Epithelial cell of esophagus (primary cell): ENCODE measurements at regions not wholly inside any gene's neighbourhood (a gene's known extent, or its start where the extent isn't known, plus 50 kb on each side); places are given as distances from the start of the nearest gene placed in this dataset.

Experiments
- DNase-seq: peaks from one replicate; pipeline ENCODE4 v3.0.0; 2010; ENCODE audit warnings: low read depth
- H3K4me3 ChIP-seq: 2 replicates; pipeline ENCODE4 v1.5.1; 2011; ENCODE audit warnings: mild to moderate bottlenecking, low read length, control low read depth
- CTCF ChIP-seq: IDR thresholded peaks from 2 replicates; pipeline ENCODE4 v1.5.1; 2011; ENCODE audit warnings: low read depth, mild to moderate bottlenecking, low read length, control low read depth, inconsistent platforms; ENCODE audit not compliant: insufficient read depth; ENCODE audit errors: missing control alignments

- no peak for DNase-seq
- TF ChIP-seq CTCF: no peak
- no peak overlapping the region for H3K4me3 ChIP-seq
These were observed 249.6 kb upstream of the SOX5 start for GRCh38 chr12:24198936-24199671.

DNA sequence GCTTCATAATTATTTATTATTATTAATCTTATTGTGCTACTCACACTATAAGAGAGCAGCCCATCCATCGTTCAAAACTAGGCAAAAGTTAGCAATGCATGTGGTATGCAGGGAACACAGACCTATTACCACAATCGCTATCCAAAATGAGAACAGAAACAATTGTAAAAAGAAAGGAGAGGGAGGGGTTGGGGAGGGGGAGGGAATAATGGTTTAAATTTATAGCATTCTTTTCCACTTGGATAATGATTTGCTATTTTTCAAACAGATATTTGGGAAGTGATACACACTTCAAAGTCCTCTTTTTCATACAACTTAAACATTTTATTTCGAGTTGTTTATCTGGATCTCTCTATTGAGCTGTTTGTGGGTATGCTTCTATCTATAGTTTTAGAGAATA, 248.6 kb upstream of the SOX5 start:
- TF ChIP-seq CTCF: no peak
- no peak overlapping the region for H3K4me3 ChIP-seq
- no peak for DNase-seq

DNA sequence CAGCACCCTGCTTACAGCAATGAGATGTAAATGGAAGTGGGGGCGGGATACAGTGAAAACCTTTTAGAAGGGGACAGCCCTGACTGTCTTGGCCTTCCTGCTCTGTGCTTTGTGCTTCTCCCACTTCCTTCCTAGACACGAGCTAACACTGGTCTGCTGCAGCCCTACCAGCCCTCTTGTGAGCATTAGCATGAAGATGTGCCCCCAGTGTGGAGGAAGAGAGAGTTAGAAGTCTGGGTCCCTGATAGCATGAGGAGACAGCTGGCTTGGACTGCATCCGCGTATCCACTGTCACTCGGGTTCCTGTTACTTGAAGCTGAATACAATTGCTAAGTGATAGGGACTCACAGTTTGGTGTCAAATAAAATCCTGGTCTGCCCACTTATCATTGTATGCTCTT, 248.1 kb upstream of the SOX5 start:
- no peak for DNase-seq
- TF ChIP-seq CTCF: no peak

DNA sequence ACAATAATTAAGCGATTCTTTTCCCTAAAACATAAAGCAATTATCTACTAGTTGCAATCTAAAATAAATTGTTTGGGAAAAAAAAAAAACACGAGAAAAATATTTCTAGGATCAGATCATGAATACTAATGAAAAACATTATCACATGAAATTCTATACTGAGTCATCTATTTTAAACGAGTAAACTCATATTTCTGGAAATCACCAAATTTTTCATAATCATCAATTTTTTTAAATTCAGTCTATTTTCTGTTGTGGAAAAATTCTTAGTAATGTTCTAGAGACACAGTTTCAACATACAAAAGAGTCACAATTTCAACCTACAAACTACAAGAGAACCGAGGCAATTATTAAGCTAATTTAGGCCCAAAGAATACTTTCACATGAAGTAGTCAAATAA, 245.6 kb upstream of the SOX5 start:
- TF ChIP-seq CTCF: no peak
- no peak overlapping the region for H3K4me3 ChIP-seq
- no peak for DNase-seq

More for the DNA sequence above, 248.1 kb upstream of the SOX5 start:
- H3K4me3 ChIP-seq: no peak overlapping the region

GRCh38 chr12:24191117-24191516, 241.6 kb upstream of the SOX5 start:
- DNase-seq: no peak
- no peak for TF ChIP-seq CTCF
- no peak overlapping the region for H3K4me3 ChIP-seq

DNA sequence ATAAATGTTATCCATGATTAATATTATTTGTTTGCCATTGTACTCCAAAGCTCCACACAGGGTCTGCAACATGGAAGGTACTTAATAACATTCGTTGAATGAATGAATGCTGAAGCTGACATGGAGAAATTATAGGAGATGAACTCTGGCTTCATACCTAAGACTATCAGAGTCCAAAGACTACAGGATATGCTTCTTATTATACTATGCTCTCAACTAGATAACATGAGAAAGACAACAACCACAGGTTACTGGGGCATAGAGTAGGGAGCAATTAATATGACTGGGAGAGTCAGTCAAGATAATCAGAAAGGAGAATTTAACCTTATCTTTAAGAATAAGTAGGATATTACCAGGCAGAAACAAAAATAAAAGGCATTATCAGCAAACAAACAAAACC, 236.3 kb upstream of the SOX5 start:
- DNase-seq: no peak
- no peak for TF ChIP-seq CTCF
- no peak overlapping the region for H3K4me3 ChIP-seq

GRCh38 chr12:24177889-24178288, 228.4 kb upstream of the SOX5 start:
- DNase-seq: no peak
- TF ChIP-seq CTCF: no peak
- no peak overlapping the region for H3K4me3 ChIP-seq
